ENCODE measurements at regions not wholly inside any gene's neighbourhood (a gene's known extent, or its start where the extent isn't known, plus 50 kb on each side); places are given as distances from the start of the nearest gene placed in this dataset.

- FAIRE-seq, result no peak
These were observed 112.1 kb upstream of the ZC3H12C start for GRCh38 chr11:109981031-109981636.

DNA sequence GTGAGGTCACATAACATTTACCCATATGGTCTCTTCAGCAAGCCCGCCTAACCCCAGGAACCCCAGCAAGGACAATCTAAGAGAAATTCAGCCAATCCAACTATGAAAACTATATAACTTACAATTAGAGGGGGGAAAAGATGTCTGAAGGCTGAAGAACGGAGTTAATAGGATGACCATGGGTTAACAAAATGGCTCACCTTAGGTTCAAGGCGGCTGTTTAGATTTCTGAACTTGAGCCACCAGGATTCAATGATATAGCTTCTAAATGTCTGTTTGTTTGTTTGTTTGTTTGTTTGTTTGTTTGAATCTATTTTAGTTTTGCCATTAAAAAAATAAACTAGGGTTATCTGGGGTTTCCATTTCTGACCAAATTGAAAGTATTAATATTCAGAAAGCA, 109.8 kb upstream of the ZC3H12C start:
- FAIRE-seq, result no peak

- no peak for FAIRE-seq
These were observed 108.4 kb upstream of the ZC3H12C start for GRCh38 chr11:109984634-109985289.

DNA sequence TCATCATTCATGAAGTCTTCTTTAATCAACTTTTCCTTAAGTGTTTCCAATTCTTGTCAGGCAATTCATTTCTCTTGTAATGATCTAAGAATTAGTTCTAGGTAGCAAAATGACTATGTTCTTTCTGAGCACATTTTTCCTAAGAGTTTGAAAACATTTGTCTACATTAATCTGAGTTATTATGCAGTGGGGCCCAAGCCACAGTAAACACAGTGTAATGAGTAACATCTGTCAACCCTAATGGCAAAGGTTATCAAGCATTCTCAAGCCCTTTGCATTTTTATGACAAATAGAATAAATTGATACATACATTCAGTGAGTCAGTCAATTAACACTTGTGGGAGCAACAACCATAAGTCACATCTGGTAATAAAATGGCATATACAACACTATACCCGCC, 106.7 kb upstream of the ZC3H12C start:
- FAIRE-seq, result no peak

- no peak for FAIRE-seq
These were observed 101.4 kb upstream of the ZC3H12C start for GRCh38 chr11:109991835-109992234.

- FAIRE-seq, result no peak
These were observed 99.4 kb upstream of the ZC3H12C start for GRCh38 chr11:109993786-109994185.

GRCh38 chr11:109994907-109995306, 98.3 kb upstream of the ZC3H12C start:
- FAIRE-seq, result no peak

DNA sequence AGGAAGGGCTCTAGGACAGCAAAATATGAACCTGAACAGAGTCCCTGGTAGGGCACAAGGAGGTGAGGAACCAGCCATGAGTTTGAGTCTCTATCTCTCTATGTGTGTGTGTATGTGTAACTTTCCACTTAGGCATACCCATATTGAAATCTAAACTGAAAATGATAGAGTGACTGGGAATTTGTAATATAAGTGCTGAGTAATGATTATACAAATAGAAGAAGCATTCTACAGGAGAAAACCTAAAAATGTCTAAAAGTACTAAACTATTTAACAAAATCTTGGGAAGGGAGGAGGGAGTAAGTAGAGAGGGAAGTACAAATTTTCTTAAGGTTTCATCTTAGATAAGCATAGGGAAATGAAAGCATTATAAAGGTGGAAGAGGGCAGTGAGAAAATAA, 97.1 kb upstream of the ZC3H12C start:
- no peak for FAIRE-seq

- FAIRE-seq, result no peak
These were observed 94.3 kb upstream of the ZC3H12C start for GRCh38 chr11:109998921-109999320.

- FAIRE-seq, result no peak
These were observed 93.1 kb upstream of the ZC3H12C start for GRCh38 chr11:110000031-110000502.

DNA sequence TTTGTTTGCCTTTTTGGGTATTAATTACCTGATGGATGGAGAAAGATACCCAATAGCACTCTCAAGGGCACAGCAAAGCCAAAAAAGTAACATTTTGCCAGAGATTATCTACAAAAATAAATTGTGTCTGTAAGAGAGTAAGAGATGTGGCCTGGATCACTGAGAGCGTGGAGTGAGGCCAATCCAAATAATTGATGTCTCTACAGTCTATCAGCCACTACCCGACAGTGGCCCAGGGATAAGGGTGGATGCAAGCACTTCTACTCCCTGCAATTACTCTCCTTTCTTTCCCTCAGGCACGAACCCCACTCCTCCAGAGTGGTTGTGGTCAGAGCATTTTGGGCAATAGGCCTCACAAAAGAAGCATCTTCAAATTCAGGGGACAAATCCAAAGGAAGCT, 92.3 kb upstream of the ZC3H12C start:
- no peak for FAIRE-seq

GRCh38 chr11:110003426-110003825, 89.8 kb upstream of the ZC3H12C start:
- peak; percentile 31 for FAIRE-seq

GRCh38 chr11:110011595-110011994, 81.6 kb upstream of the ZC3H12C start:
- no peak for FAIRE-seq

- no peak for FAIRE-seq
These were observed 77.5 kb upstream of the ZC3H12C start for GRCh38 chr11:110015695-110016094.

- no peak for FAIRE-seq
These were observed 73.5 kb upstream of the ZC3H12C start for GRCh38 chr11:110019675-110020074.

DNA sequence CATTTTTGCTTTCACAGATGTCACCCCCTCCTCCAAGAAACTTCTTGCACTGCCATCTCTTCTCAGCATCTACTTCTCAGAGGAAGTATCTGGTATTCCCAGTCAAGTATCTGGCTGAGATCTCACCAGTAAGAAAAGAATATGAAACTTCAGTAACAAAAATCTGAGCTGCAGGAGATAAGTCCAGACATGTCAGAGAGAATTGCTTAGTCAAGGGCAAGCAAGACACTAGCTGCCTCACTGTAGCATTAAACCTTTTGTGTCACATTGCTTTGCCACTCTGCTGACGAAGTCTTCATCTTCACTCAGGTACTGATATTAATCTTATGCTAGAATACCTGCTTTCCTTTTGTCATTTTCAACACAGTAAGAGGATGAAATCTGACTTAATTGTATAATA, 70.6 kb upstream of the ZC3H12C start:
- FAIRE-seq, result no peak

GRCh38 chr11:110023711-110024110, 69.5 kb upstream of the ZC3H12C start:
- no peak for FAIRE-seq

DNA sequence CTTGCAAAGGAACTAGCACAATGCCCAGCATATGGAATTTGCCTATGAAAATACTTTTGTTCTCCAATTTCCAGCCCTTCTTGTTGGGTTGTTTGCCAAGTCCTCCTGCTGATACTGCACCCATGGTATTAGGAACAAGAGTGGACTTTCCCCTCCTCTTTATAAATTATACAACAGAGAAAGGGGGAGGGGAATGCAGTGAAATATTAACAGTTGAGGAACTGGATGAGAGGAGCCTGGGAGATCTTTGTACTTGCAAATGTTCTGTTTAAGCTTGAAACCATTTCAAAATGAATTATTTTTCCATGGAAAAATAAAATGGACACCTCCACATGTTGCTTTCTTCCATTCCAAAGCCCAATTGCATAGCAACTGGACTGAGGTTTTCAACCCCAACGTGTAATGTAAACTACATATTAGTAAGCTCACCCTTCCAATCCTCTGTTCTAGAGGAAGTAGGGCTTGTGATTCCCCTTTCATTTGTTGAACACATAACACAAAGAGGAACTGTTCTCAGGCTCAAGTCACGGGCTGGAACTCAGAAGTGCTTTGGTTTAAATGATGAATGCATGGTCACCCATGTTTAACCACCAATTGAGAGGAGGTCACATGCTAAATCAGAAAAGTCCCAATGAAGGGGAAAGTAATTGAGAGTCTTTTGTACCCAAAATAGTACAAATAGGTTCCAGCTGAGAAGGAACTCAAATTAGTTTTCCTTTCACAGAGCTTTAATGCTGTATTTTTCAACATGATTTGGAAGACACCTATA, 66.2 kb upstream of the ZC3H12C start:
- no peak for FAIRE-seq

DNA sequence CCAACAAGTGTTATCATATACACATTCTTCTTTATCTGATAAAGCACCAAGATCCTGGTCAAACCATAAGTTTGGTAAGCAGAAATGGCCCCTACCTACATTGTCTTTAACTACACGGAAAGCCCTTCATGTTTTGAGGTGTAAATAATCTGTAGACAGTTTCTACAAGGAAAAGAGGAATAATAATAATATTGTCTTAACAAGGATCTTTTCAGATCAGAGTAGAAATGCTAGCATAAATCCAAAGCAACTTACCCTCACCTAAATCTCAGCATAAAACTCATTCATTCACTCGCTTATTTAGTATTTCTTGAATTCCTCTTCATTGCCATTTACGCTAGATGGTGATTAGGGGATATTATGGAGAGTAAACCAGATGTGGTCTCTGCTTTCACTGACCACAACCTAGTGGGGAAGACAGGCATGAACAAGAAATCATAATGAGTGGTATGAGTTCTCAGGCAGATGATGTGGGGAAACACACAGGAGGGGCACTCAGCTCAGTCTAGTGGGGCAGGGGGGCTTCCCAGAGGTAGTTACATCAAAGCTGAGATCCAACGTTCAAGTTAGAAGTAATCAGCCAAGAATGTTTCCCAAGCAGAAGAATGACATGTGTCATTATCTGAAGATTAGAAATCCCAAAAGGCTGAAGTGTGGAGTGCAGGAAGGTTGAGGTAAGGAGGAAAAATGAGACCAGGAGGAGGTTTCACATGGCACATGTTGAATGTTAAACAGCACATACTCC, 65.4 kb upstream of the ZC3H12C start:
- no peak for FAIRE-seq

GRCh38 chr11:110028921-110029320, 64.3 kb upstream of the ZC3H12C start:
- FAIRE-seq, result no peak

DNA sequence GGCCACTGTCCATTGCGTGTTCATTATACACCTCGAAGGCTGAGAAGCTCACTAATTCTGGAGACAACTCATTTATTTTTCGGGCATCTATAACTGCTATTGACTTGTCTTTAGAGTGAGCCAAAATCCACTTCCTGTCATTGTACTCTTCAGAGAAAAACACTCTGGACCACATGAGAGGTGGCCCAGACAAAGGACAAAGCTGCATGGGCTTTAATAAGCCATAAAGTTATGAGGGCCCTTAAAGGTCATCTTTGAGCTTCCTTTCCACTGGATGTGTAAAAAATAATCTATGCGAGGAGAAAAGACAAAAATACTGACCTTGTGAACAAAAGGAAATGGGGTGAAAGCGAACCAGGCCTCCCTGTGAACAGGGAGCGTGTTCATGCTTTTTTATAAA, 63.5 kb upstream of the ZC3H12C start:
- no peak for FAIRE-seq

GRCh38 chr11:110031171-110031570, 62.0 kb upstream of the ZC3H12C start:
- FAIRE-seq, result no peak

DNA sequence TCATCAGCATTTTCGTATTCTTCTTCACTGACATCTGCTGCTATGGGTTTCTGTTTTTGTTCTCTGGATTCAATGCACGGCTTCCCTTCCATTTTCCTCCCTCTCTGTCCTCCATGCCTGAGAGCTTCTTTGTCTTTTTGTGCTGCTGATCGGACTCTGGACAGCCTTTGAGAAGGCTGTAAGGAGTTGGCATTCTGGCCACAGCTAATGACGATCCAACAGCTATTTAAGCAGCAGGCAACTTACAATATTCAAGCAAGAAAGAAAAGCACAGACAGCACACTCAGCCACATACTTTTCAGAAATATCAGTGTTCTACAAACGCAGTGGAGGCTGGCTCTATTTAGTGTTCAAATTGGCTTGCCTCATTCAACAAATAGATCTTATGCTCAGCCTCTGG, 60.9 kb upstream of the ZC3H12C start:
- no peak for FAIRE-seq

Measured in endometrium (tissue), 2 donors.